Activated naive CD4-positive, alpha-beta T cell treated with anti-CD3 and anti-CD28 coated beads, Interleukin-2, amount 10 ng/mL, durations not matched to agents 7 days and 5 days (primary cell): ENCODE measurements at regions not wholly inside any gene's neighbourhood (a gene's known extent, or its start where the extent isn't known, plus 50 kb on each side); places are given as distances from the start of the nearest gene placed in this dataset.

Experiments used
- CTCF ChIA-PET: fragments of 350-600 bp; sonication (Branson Sonifier 250); formaldehyde crosslinking; loops from one replicate; lab custom pipeline; 2021; ENCODE audit warnings: antibody characterized with exemption; lab: Charles Lee
- DNase-seq: peaks from one replicate; pipeline ENCODE4 v3.0.0-alpha.2; 2020
- H3K27ac Mint-ChIP-seq: one replicate; pipeline ENCODE4 v1.8.0; 2021; ENCODE audit warnings: mild to moderate bottlenecking, moderate library complexity, mixed read lengths
- H3K27me3 Mint-ChIP-seq: one replicate; pipeline ENCODE4 v1.8.0; 2021; ENCODE audit warnings: mild to moderate bottlenecking, mixed read lengths
- H3K36me3 Mint-ChIP-seq: one replicate; pipeline ENCODE4 v1.8.0; 2021; ENCODE audit warnings: mixed read lengths
- H3K4me1 Mint-ChIP-seq: one replicate; pipeline ENCODE4 v1.8.0; 2021; ENCODE audit warnings: mixed read lengths
- H3K4me3 Mint-ChIP-seq: one replicate; pipeline ENCODE4 v1.8.0; 2021; ENCODE audit warnings: mild to moderate bottlenecking, moderate library complexity, mixed read lengths
- H3K9me3 Mint-ChIP-seq: one replicate; pipeline ENCODE4 v1.8.0; 2021; ENCODE audit warnings: mixed read lengths

- Mint-ChIP-seq H3K27me3 (peaks cover 21% of the 10 kb centered on the region), H3K4me3 (no peak overlapping the region), H3K9me3 (no peaks in the 10 kb centered on the region), H3K36me3 (no peaks in the 10 kb centered on the region), H3K27ac (no peak overlapping the region), H3K4me1 (no peaks in the 10 kb centered on the region)
- CTCF ChIA-PET: no interaction called here
- no peak for DNase-seq
Measured at GRCh38 chr2:239470151-239470900, 69.5 kb upstream of the HDAC4 start.

- no peak overlapping the region for H3K27ac Mint-ChIP-seq
- peaks cover 19% of the 10 kb centered on the region for H3K27me3 Mint-ChIP-seq
- no peak overlapping the region for H3K4me3 Mint-ChIP-seq
- no peaks in the 10 kb centered on the region for H3K36me3 Mint-ChIP-seq
- no peak for DNase-seq
- H3K4me1 Mint-ChIP-seq: no peaks in the 10 kb centered on the region
- CTCF ChIA-PET: no interaction called here
- H3K9me3 Mint-ChIP-seq: no peaks in the 10 kb centered on the region
Measured at GRCh38 chr2:239469106-239469960, 68.5 kb upstream of the HDAC4 start.

GRCh38 chr2:239468491-239469105, 67.8 kb upstream of the HDAC4 start:
- Mint-ChIP-seq H3K9me3 (no peaks in the 10 kb centered on the region), H3K4me3 (no peak overlapping the region), H3K27ac (no peak overlapping the region), H3K4me1 (no peaks in the 10 kb centered on the region), H3K36me3 (no peaks in the 10 kb centered on the region), H3K27me3 (peaks cover 12% of the 10 kb centered on the region)
- no peak for DNase-seq
- CTCF ChIA-PET: no interaction called here

GRCh38 chr2:239467956-239468490, 67.2 kb upstream of the HDAC4 start:
- H3K27ac Mint-ChIP-seq: no peak overlapping the region
- CTCF ChIA-PET: no interaction called here
- H3K4me1 Mint-ChIP-seq: no peaks in the 10 kb centered on the region
- H3K27me3 Mint-ChIP-seq: peaks cover 10% of the 10 kb centered on the region
- no peaks in the 10 kb centered on the region for H3K9me3 Mint-ChIP-seq
- no peak for DNase-seq
- no peaks in the 10 kb centered on the region for H3K36me3 Mint-ChIP-seq
- no peak overlapping the region for H3K4me3 Mint-ChIP-seq

GRCh38 chr2:239467281-239467955, 66.6 kb upstream of the HDAC4 start:
- H3K36me3 Mint-ChIP-seq: no peaks in the 10 kb centered on the region

GRCh38 chr2:239466755-239467271, 66.0 kb upstream of the HDAC4 start:
- no peak for DNase-seq
- H3K4me1 Mint-ChIP-seq: no peaks in the 10 kb centered on the region
- H3K27me3 Mint-ChIP-seq: peaks cover 4% of the 10 kb centered on the region
- no peak overlapping the region for H3K4me3 Mint-ChIP-seq
- no peaks in the 10 kb centered on the region for H3K36me3 Mint-ChIP-seq
- CTCF ChIA-PET: no interaction called here
- H3K9me3 Mint-ChIP-seq: no peaks in the 10 kb centered on the region
- peak overlapping the region; percentile 43 for H3K27ac Mint-ChIP-seq

More at GRCh38 chr2:239467281-239467955, 66.6 kb upstream of the HDAC4 start:
- CTCF ChIA-PET: no interaction called here
- H3K27me3 Mint-ChIP-seq: peaks cover 4% of the 10 kb centered on the region
- H3K4me3 Mint-ChIP-seq: no peak overlapping the region
- no peaks in the 10 kb centered on the region for H3K9me3 Mint-ChIP-seq
- no peak overlapping the region for H3K27ac Mint-ChIP-seq
- no peak for DNase-seq
- H3K4me1 Mint-ChIP-seq: no peaks in the 10 kb centered on the region

- no peak for DNase-seq
- Mint-ChIP-seq H3K27ac (no peak overlapping the region), H3K4me3 (no peak overlapping the region), H3K4me1 (no peaks in the 10 kb centered on the region), H3K27me3 (peaks cover 4% of the 10 kb centered on the region), H3K9me3 (no peaks in the 10 kb centered on the region), H3K36me3 (no peaks in the 10 kb centered on the region)
- CTCF ChIA-PET: no interaction called here
Measured at GRCh38 chr2:239466061-239466754, 65.4 kb upstream of the HDAC4 start.

GRCh38 chr2:239465017-239466001, 64.5 kb upstream of the HDAC4 start:
- Mint-ChIP-seq H3K27me3 (peaks cover 4% of the 10 kb centered on the region), H3K4me1 (no peaks in the 10 kb centered on the region), H3K9me3 (no peaks in the 10 kb centered on the region), H3K36me3 (no peaks in the 10 kb centered on the region), H3K4me3 (no peak overlapping the region), H3K27ac (no peak overlapping the region)
- CTCF ChIA-PET: no interaction called here
- DNase-seq: no peak

- Mint-ChIP-seq H3K4me3 (no peak overlapping the region), H3K4me1 (no peaks in the 10 kb centered on the region), H3K27ac (no peak overlapping the region), H3K27me3 (peaks cover 4% of the 10 kb centered on the region), H3K36me3 (no peaks in the 10 kb centered on the region), H3K9me3 (no peaks in the 10 kb centered on the region)
- DNase-seq: no peak
- CTCF ChIA-PET: no interaction called here
Measured at GRCh38 chr2:239464166-239465016, 63.6 kb upstream of the HDAC4 start.

- Mint-ChIP-seq H3K36me3 (no peaks in the 10 kb centered on the region), H3K27me3 (peaks cover 8% of the 10 kb centered on the region), H3K4me3 (no peak overlapping the region), H3K9me3 (no peaks in the 10 kb centered on the region), H3K4me1 (no peaks in the 10 kb centered on the region), H3K27ac (no peak overlapping the region)
- CTCF ChIA-PET: no interaction called here
- DNase-seq: no peak
Measured at GRCh38 chr2:239463541-239464165, 62.8 kb upstream of the HDAC4 start.

- H3K4me1 Mint-ChIP-seq: no peaks in the 10 kb centered on the region
- CTCF ChIA-PET: no interaction called here
- no peaks in the 10 kb centered on the region for H3K9me3 Mint-ChIP-seq
- DNase-seq: no peak
- no peak overlapping the region for H3K27ac Mint-ChIP-seq
- no peaks in the 10 kb centered on the region for H3K36me3 Mint-ChIP-seq
- peaks cover 12% of the 10 kb centered on the region for H3K27me3 Mint-ChIP-seq
- no peak overlapping the region for H3K4me3 Mint-ChIP-seq
Measured at GRCh38 chr2:239462671-239463506, 62.1 kb upstream of the HDAC4 start.
